IMR-90 (cell line): ENCODE measurements at regions not wholly inside any gene's neighbourhood (a gene's known extent, or its start where the extent isn't known, plus 50 kb on each side); places are given as distances from the start of the nearest gene placed in this dataset.

Experiments
- CEBPB ChIP-seq: IDR thresholded peaks from 2 replicates; pipeline ENCODE4 v1.6.1; 2012; ENCODE audit warnings: low read depth, low read length, improper control_type of control experiment
- CTCF ChIP-seq: conservative IDR thresholded peaks from 2 replicates; pipeline ENCODE4 v1.5.1; 2012; ENCODE audit warnings: mild to moderate bottlenecking, low read depth, low read length, improper control_type of control experiment
- ELK1 ChIP-seq: fragments of 150-350 bp; IDR thresholded peaks from 2 replicates; pipeline ENCODE4 v1.6.1; 2016; ENCODE audit warnings: low read depth, mild to moderate bottlenecking, low read length, moderate library complexity, borderline replicate concordance
- MAFK ChIP-seq: IDR thresholded peaks from 2 replicates; pipeline ENCODE4 v1.6.1; 2012; ENCODE audit warnings: low read depth, low read length, improper control_type of control experiment
- MAZ ChIP-seq: IDR thresholded peaks from 2 replicates; pipeline ENCODE4 v1.6.1; 2012; ENCODE audit warnings: low read depth, mild to moderate bottlenecking, low read length, improper control_type of control experiment, moderate library complexity, borderline replicate concordance
- MXI1 ChIP-seq: IDR thresholded peaks from 2 replicates; pipeline ENCODE4 v1.6.1; 2012; ENCODE audit warnings: low read depth, mild to moderate bottlenecking, low read length, moderate library complexity, borderline replicate concordance
- NFE2L2 ChIP-seq: fragments of 150-350 bp; IDR thresholded peaks from 2 replicates; pipeline ENCODE4 v1.6.1; 2016; ENCODE audit warnings: low read depth, mild to moderate bottlenecking, low read length
- POLR2A ChIP-seq: IDR thresholded peaks from 2 replicates; pipeline ENCODE4 v1.6.1; 2012; ENCODE audit warnings: mild to moderate bottlenecking, low read depth, low read length
- RAD21 ChIP-seq: IDR thresholded peaks from 2 replicates; pipeline ENCODE4 v1.6.1; 2012; ENCODE audit warnings: low read length, improper control_type of control experiment
- RCOR1 ChIP-seq: IDR thresholded peaks from 2 replicates; pipeline ENCODE4 v1.6.1; 2012; ENCODE audit warnings: mild to moderate bottlenecking, low read length, improper control_type of control experiment; ENCODE audit not compliant: insufficient replicate concordance
- RFX5 ChIP-seq: IDR thresholded peaks from 2 replicates; pipeline ENCODE4 v1.8.0; 2012; ENCODE audit warnings: low read depth, mild to moderate bottlenecking, low read length, moderate library complexity
- USF2 ChIP-seq: fragments of 150-350 bp; IDR thresholded peaks from 2 replicates; pipeline ENCODE4 v1.6.1; 2017; ENCODE audit warnings: mild to moderate bottlenecking, antibody characterized with exemption, low read length, low read depth

- TF ChIP-seq RFX5 (no peak), CTCF (no peak), POLR2A (no peak), ELK1 (no peak), RCOR1 (no peak), MXI1 (no peak), RAD21 (no peak), CEBPB (no peak), USF2 (no peak), NFE2L2 (no peak), MAFK (no peak), MAZ (no peak)
Observed at GRCh38 chr2:74041182-74041581, 56.5 kb downstream of the TET3 start.
